Stimulated activated CD4-positive, alpha-beta T cell treated with anti-CD3 and anti-CD28 coated beads, Interleukin-12 subunit alpha, Interleukin-12 subunit beta, amount 100 ng/mL, for 48 hours (primary cell): ENCODE measurements at regions not wholly inside any gene's neighbourhood (a gene's known extent, or its start where the extent isn't known, plus 50 kb on each side); places are given as distances from the start of the nearest gene placed in this dataset.

ENCODE experiments used
- DNase-seq, 3 donors: peaks; one replicate each; pipeline ENCODE4 v3.0.0-alpha.2; 2020; ENCODE audit warnings: low read depth in 2 of 3, low spot score in 1 of 3

- no peak for DNase-seq
Measured at GRCh38 chr12:67929384-67929772, 59.9 kb upstream of the IFNG-AS1 start.

GRCh38 chr12:67937822-67938221 is 51.4 kb upstream of the IFNG-AS1 start:
- DNase-seq, result no peak
